Gastroesophageal sphincter (tissue), 3 donors: ENCODE measurements at regions not wholly inside any gene's neighbourhood (a gene's known extent, or its start where the extent isn't known, plus 50 kb on each side); places are given as distances from the start of the nearest gene placed in this dataset.

Experiments
- CTCF ChIP-seq, 4 experiments: fragments of 200-600 bp in 2 of 4; fragments of 450-650 bp in 2 of 4; sonication (generic) in 1 of 4; IDR thresholded peaks; one replicate each; pipeline ENCODE4 v1.5.1; 2017 to 2019; ENCODE audit warnings: antibody characterized with exemption in 4 of 4, mild to moderate bottlenecking in 2 of 4, moderate library complexity in 2 of 4
- POLR2A ChIP-seq, 2 donors: fragments of 450-650 bp; IDR thresholded peaks; one replicate each; pipeline ENCODE4 v1.6.1; 2017; ENCODE audit warnings: antibody characterized with exemption in 2 of 2, mild to moderate bottlenecking in 2 of 2, moderate library complexity in 1 of 2

GRCh38 chr7:35480806-35481205 is 214.1 kb downstream of the HERPUD2 start:
- TF ChIP-seq CTCF (IDR thresholded peaks at IDR 0.05), result no peak
- no peak for TF ChIP-seq POLR2A (IDR thresholded peaks at IDR 0.05)
